GM23338 (cell line): ENCODE measurements at regions not wholly inside any gene's neighbourhood (a gene's known extent, or its start where the extent isn't known, plus 50 kb on each side); places are given as distances from the start of the nearest gene placed in this dataset.

Source experiments
- ATAC-seq: fragments of 200-7000 bp; cut with Tn5 transposase; 3 replicates; pipeline ENCODE4 v1.9.1; 2020
- DNase-seq: peaks from one replicate; pipeline ENCODE4 v3.0.0-alpha.2; 2015; ENCODE audit warnings: low spot score
- H2AFZ ChIP-seq: fragments of 200-600 bp; sonication (generic); 2 replicates; pipeline ENCODE4 v1.8.0; 2016; ENCODE audit warnings: antibody characterized with exemption, mild to moderate bottlenecking, moderate library complexity
- H3F3A ChIP-seq: fragments of 200-600 bp; sonication (generic); replicated peaks from 2 replicates; pipeline ENCODE4 v1.8.0; 2017; ENCODE audit warnings: antibody characterized with exemption, mixed run types, low read depth
- H3K27ac ChIP-seq: fragments of 200-600 bp; sonication (generic); 2 replicates; pipeline ENCODE4 v1.6.1; 2016; ENCODE audit warnings: low read depth
- H3K27me3 ChIP-seq: fragments of 200-600 bp; sonication (generic); 2 replicates; pipeline ENCODE4 v1.8.0; 2016; ENCODE audit warnings: mild to moderate bottlenecking, mixed run types, moderate library complexity; ENCODE audit not compliant: insufficient read depth
- H3K36me3 ChIP-seq: fragments of 200-600 bp; sonication (generic); 2 replicates; pipeline ENCODE4 v1.8.0; 2016; ENCODE audit warnings: mild to moderate bottlenecking; ENCODE audit not compliant: insufficient read depth
- H3K4me1 ChIP-seq: fragments of 200-600 bp; sonication (generic); 2 replicates; pipeline ENCODE4 v1.8.0; 2016; ENCODE audit warnings: mild to moderate bottlenecking, moderate library complexity; ENCODE audit not compliant: insufficient read depth
- H3K4me2 ChIP-seq: fragments of 200-600 bp; sonication (generic); 2 replicates; pipeline ENCODE4 v1.7.1; 2017; ENCODE audit warnings: mixed run types
- H3K4me3 ChIP-seq: fragments of 200-600 bp; sonication (generic); 2 replicates; pipeline ENCODE4 v1.6.1; 2016; ENCODE audit warnings: mixed run types
- H3K79me2 ChIP-seq: fragments of 200-600 bp; sonication (generic); replicated peaks from 2 replicates; pipeline ENCODE4 v1.8.0; 2017; ENCODE audit warnings: mild to moderate bottlenecking; ENCODE audit not compliant: insufficient read depth
- H3K9me2 ChIP-seq: fragments of 200-600 bp; sonication (generic); 2 replicates; pipeline ENCODE4 v1.8.0; 2017; ENCODE audit not compliant: insufficient read depth
- H4K20me1 ChIP-seq: fragments of 200-600 bp; sonication (generic); replicated peaks from 2 replicates; pipeline ENCODE4 v1.8.0; 2017; ENCODE audit warnings: mild to moderate bottlenecking; ENCODE audit not compliant: insufficient read depth
- H3K27ac Mint-ChIP-seq: 2 replicates; pipeline ENCODE4 v1.8.0; 2020; ENCODE audit warnings: inconsistent platforms, mild to moderate bottlenecking, moderate library complexity, mixed read lengths
- H3K27me3 Mint-ChIP-seq: 3 replicates; pipeline ENCODE4 v1.8.0; 2022; ENCODE audit warnings: low read depth, mild to moderate bottlenecking, moderate library complexity, mixed read lengths, inconsistent platforms; ENCODE audit not compliant: insufficient read depth, poor library complexity
- H3K36me3 Mint-ChIP-seq: 3 replicates; pipeline ENCODE4 v1.8.0; 2021; ENCODE audit warnings: low read depth, mild to moderate bottlenecking, inconsistent platforms, moderate library complexity, mixed read lengths
- H3K4me1 Mint-ChIP-seq: 3 replicates; pipeline ENCODE4 v1.8.0; 2020; ENCODE audit warnings: mild to moderate bottlenecking, inconsistent platforms, mixed read lengths
- H3K4me3 Mint-ChIP-seq: 3 replicates; pipeline ENCODE4 v1.8.0; 2021; ENCODE audit warnings: moderate library complexity, mild to moderate bottlenecking, inconsistent platforms, mixed read lengths
- H3K9me3 Mint-ChIP-seq: 3 replicates; pipeline ENCODE4 v1.8.0; 2020; ENCODE audit warnings: moderate library complexity, mild to moderate bottlenecking, inconsistent platforms, mixed read lengths
- CREB1 ChIP-seq: fragments of 250-450 bp; sonication (Bioruptor Pico); IDR thresholded peaks from 2 replicates; pipeline ENCODE4 v1.5.0; 2020; ENCODE audit warnings: low read depth, mild to moderate bottlenecking, moderate library complexity
- CTCF ChIP-seq, 2 experiments: fragments of 200-600 bp in 1 of 2; sonication (generic) in 1 of 2; conservative IDR thresholded peaks; 2 replicates each; pipeline versions ENCODE4 v1.5.1 to v1.6.1; 2016 to 2017; ENCODE audit warnings: antibody characterized with exemption in 2 of 2, low read depth in 2 of 2, mild to moderate bottlenecking in 2 of 2, moderate library complexity in 1 of 2
- EZH2 ChIP-seq: fragments of 200-600 bp; sonication (generic); IDR thresholded peaks from one replicate; pipeline ENCODE4 v1.8.0; 2017; ENCODE audit warnings: antibody characterized with exemption, mild to moderate bottlenecking, low read depth; ENCODE audit not compliant: unreplicated experiment
- EZH2phosphoT487 ChIP-seq: fragments of 200-600 bp; sonication (generic); IDR thresholded peaks from one replicate; pipeline ENCODE4 v1.8.1; 2018; ENCODE audit warnings: antibody characterized with exemption; ENCODE audit not compliant: unreplicated experiment
- JUNB ChIP-seq: IDR thresholded peaks from one replicate; pipeline ENCODE4 v1.6.1; 2016; ENCODE audit warnings: antibody characterized with exemption; ENCODE audit not compliant: unreplicated experiment
- NANOG ChIP-seq: IDR thresholded peaks from 2 replicates; pipeline ENCODE4 v1.6.1; 2016; ENCODE audit warnings: antibody characterized with exemption, borderline replicate concordance
- REST ChIP-seq: IDR thresholded peaks from one replicate; pipeline ENCODE4 v1.6.1; 2018; ENCODE audit warnings: antibody characterized with exemption; ENCODE audit not compliant: unreplicated experiment
- STAT1 ChIP-seq: IDR thresholded peaks from one replicate; pipeline ENCODE4 v1.6.1; 2016; ENCODE audit warnings: antibody characterized with exemption; ENCODE audit not compliant: unreplicated experiment
- ZNF114 ChIP-seq: fragments of 250-450 bp; sonication (Bioruptor Pico); IDR thresholded peaks from 2 replicates; pipeline ENCODE4 v1.5.0; 2020; ENCODE audit warnings: mild to moderate bottlenecking, moderate library complexity
- ZNF331 ChIP-seq: fragments of 250-450 bp; sonication (Bioruptor Pico); IDR thresholded peaks from 2 replicates; pipeline ENCODE4 v1.5.0; 2020; ENCODE audit warnings: low read depth, mild to moderate bottlenecking, moderate library complexity

DNA sequence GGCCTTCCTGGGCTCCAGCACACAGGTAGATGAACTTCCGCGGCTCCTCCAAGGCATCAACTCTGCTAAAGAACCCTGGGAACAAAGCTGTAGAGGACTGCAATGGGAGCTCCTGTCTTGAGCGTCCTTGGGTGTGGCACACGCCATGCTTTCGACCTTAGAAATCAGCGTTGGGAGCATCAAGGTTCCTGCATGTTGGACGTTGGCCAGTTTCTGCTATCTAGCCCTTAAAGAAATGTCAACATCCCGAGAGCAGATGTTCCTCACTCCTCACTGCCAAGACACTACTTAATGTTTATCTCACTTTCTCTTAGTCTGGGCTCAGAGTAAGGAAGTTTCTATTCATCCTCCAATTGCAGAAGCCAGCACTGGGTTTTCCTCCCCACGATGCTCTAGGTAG lies 70.6 kb upstream of the MEDAG start:
- Histone ChIP-seq H3K27me3 (no peaks in the 10 kb centered on the region), H3K4me1 (peaks cover 8% of the 10 kb centered on the region; the same call in 1 of the 2 replicates), H3K27ac (no peak overlapping the region), H2AFZ (no peak overlapping the region), H3K9me2 (no peaks in the 10 kb centered on the region), H3K4me2 (no peak overlapping the region), H3K4me3 (no peak overlapping the region), H4K20me1 (no peaks in the 10 kb centered on the region), H3K79me2 (no peaks in the 10 kb centered on the region), H3F3A (no peaks in the 10 kb centered on the region), H3K36me3 (no peaks in the 10 kb centered on the region)
- no peak for ATAC-seq
- H3K4me3 Mint-ChIP-seq, result no peak overlapping the region
- no peak overlapping the region for H3K27ac Mint-ChIP-seq
- no peak for DNase-seq
- peaks cover 3% of the 10 kb centered on the region for H3K27me3 Mint-ChIP-seq
- H3K36me3 Mint-ChIP-seq, result peaks cover 6% of the 10 kb centered on the region; the same call in 2 of the 3 replicates
- H3K4me1 Mint-ChIP-seq, result peaks cover 11% of the 10 kb centered on the region
- TF ChIP-seq EZH2phosphoT487, result no peak
- no peak for TF ChIP-seq ZNF114 (CRISPR knock-in tag)
- TF ChIP-seq REST, result no peak
- TF ChIP-seq JUNB, result no peak
- TF ChIP-seq STAT1, result no peak
- TF ChIP-seq CREB1 (CRISPR knock-in tag), result no peak
- TF ChIP-seq ZNF331 (CRISPR knock-in tag), result no peak
- no peak for TF ChIP-seq CTCF (conservative IDR thresholded peaks at IDR 0.05; ENCODE audit: low read depth in 2 of 2)
- no peak for TF ChIP-seq NANOG
- no peak for TF ChIP-seq EZH2
- peaks cover 4% of the 10 kb centered on the region; the same call in 2 of the 3 replicates for H3K9me3 Mint-ChIP-seq
